Tibial artery (tissue), 4 donors: ENCODE measurements at regions not wholly inside any gene's neighbourhood (a gene's known extent, or its start where the extent isn't known, plus 50 kb on each side); places are given as distances from the start of the nearest gene placed in this dataset.

Source experiments
- DNase-seq, 2 donors: peaks; one replicate each; pipeline ENCODE4 v3.0.0-alpha.2; 2019
- H3K27ac ChIP-seq, 2 donors: fragments of 200-600 bp; sonication (generic) in 1 of 2; 1 replicate in 1 of 2; 2 replicates in 1 of 2; pipeline ENCODE4 v1.5.1; 2018 to 2019; ENCODE audit warnings: mild to moderate bottlenecking in 1 of 2
- H3K27me3 ChIP-seq, 2 donors: fragments of 200-600 bp; sonication (generic) in 1 of 2; one replicate each; pipeline versions ENCODE4 v1.5.1 to v1.6.0; 2016 to 2019
- H3K36me3 ChIP-seq, 3 donors: fragments of 200-600 bp; sonication (generic) in 2 of 3; one replicate each; pipeline ENCODE4 v1.5.1; 2016 to 2019; ENCODE audit warnings: mild to moderate bottlenecking in 2 of 3
- H3K4me1 ChIP-seq, 4 donors: fragments of 200-600 bp; sonication (generic) in 2 of 4; 1 replicate in 3 of 4; 2 replicates in 1 of 4; pipeline ENCODE4 v1.5.1; 2016 to 2019
- H3K4me3 ChIP-seq, 2 donors: fragments of 200-600 bp; sonication (generic) in 1 of 2; 1 replicate in 1 of 2; 2 replicates in 1 of 2; pipeline ENCODE4 v1.5.1; 2018 to 2019; ENCODE audit warnings: mild to moderate bottlenecking in 2 of 2
- H3K9me3 ChIP-seq, 3 donors: fragments of 200-600 bp; sonication (generic) in 1 of 3; one replicate each; pipeline ENCODE4 v1.5.1; 2016 to 2019
- intact Hi-C: fragments of 100-400 bp; cut with DNase I; formaldehyde crosslinking; loops from one replicate; pipeline ENCODE4 v1.15.0; 2023; ENCODE audit warnings: low total_unique reads
- TF ChIP-seq, protein P1 (sequence below), 2 experiments: fragments of 200-600 bp in 1 of 2; fragments of 450-650 bp in 1 of 2; IDR thresholded peaks; one replicate each; pipeline ENCODE4 v1.5.1; 2017 to 2019; ENCODE audit warnings: antibody characterized with exemption in 2 of 2, mild to moderate bottlenecking in 1 of 2, moderate library complexity in 1 of 2

DNA sequence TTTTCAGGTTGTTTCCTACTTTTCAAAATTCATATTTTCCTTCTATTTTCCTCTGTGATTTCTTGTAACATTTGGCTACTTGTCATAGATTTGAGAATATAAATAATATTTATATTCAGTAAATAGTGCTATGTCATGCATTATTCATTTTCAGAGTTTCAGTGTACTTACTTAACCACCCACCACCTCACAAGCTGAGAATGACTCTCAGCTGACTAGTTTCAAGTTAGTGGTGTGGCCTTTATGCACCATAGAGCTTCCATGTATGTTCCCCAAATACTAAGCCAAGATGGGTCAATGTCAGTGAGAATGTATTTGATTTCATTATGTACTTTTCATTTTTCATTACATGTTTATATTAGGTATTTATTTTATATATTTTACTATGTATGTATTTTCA, 56.9 kb upstream of the RGS1 start:
- H3K9me3 ChIP-seq: no peaks in the 10 kb centered on the region
- no peak for DNase-seq
- no peak overlapping the region for H3K4me3 ChIP-seq
- H3K36me3 ChIP-seq: no peaks in the 10 kb centered on the region
- H3K27ac ChIP-seq: no peak overlapping the region
- H3K27me3 ChIP-seq: no peaks in the 10 kb centered on the region
- intact Hi-C loops: no loop called here
- peaks cover 0 to 15% (median 9%) of the 10 kb centered on the region in 4 donors for H3K4me1 ChIP-seq
- TF ChIP-seq, protein P1, sequence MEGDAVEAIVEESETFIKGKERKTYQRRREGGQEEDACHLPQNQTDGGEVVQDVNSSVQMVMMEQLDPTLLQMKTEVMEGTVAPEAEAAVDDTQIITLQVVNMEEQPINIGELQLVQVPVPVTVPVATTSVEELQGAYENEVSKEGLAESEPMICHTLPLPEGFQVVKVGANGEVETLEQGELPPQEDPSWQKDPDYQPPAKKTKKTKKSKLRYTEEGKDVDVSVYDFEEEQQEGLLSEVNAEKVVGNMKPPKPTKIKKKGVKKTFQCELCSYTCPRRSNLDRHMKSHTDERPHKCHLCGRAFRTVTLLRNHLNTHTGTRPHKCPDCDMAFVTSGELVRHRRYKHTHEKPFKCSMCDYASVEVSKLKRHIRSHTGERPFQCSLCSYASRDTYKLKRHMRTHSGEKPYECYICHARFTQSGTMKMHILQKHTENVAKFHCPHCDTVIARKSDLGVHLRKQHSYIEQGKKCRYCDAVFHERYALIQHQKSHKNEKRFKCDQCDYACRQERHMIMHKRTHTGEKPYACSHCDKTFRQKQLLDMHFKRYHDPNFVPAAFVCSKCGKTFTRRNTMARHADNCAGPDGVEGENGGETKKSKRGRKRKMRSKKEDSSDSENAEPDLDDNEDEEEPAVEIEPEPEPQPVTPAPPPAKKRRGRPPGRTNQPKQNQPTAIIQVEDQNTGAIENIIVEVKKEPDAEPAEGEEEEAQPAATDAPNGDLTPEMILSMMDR (IDR thresholded peaks at IDR 0.05): no peak

DNA sequence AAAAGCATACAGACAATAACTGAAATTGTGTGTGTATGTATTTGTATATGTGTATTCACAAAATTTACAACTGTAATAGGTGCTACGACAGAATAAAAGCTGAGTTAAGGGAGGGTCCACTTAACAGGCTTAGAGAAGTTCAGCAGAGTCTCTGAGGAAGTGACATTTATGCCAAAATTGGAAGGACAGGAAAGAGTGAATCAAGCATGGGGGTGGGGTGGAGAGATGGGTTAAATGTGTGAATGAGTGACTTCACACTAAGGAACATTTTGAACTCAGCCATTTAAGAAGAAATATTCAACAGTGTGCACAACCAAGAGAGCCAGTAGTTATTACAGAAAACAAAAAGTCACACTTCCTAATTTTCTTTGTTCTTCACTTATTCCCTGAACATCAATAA, 53.8 kb upstream of the RGS1 start:
- peak in 1 of 2 donors; percentile 33 for DNase-seq
- Histone ChIP-seq H3K36me3 (no peaks in the 10 kb centered on the region), H3K27me3 (no peaks in the 10 kb centered on the region), H3K27ac (no peak overlapping the region), H3K9me3 (no peaks in the 10 kb centered on the region), H3K4me3 (no peak overlapping the region), H3K4me1 (peaks cover 0 to 37% (median 10%) of the 10 kb centered on the region in 4 donors)
- TF ChIP-seq, protein P1 (IDR thresholded peaks at IDR 0.05): no peak
- intact Hi-C loops: no loop called here

DNA sequence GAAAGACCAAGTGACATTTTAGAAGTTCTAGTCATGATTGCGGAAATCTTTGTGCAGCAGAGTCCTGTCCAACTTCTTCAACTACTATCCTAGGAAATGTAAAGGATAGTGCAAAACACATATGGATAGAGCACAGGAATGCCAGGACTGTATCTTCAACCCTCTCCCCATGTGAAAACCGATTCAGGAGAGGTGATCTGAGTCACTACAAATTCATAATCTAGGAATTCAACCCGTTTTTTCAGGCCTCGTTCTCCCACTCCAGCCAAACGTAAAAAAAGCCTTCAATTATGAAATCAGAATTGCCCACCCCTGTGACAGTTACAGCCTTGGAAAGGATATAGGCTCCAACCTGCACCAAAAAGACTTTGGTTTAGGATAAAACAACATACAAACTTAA, 52.9 kb upstream of the RGS1 start:
- TF ChIP-seq, protein P1 (IDR thresholded peaks at IDR 0.05): no peak
- no peak overlapping the region for H3K4me3 ChIP-seq
- H3K4me1 ChIP-seq: peaks cover 0 to 40% (median 10%) of the 10 kb centered on the region in 4 donors
- H3K27me3 ChIP-seq: no peaks in the 10 kb centered on the region
- H3K9me3 ChIP-seq: no peaks in the 10 kb centered on the region
- H3K36me3 ChIP-seq: no peaks in the 10 kb centered on the region
- peak overlapping the region; percentile 20 to 66 for H3K27ac ChIP-seq
- DNase-seq: no peak
- intact Hi-C loops: no loop called here

DNA sequence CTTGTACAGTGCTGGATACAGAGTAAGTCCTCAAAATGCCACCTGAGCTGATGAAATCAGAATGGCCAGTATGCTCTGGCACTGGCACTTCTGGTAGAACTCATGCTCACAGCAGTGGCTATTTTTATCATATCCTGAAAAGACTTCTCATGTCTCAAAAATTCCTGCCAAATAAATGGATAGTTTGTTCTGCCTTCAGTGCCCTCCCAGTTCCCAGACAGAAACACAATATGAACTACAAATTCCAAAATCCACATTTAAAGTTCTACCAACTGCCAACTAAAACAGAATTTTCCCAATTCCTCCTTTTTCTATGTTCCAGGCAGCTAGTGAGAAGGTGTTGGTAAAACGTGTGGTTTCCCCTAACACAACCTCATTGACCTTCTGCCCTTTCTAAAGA, 51.4 kb upstream of the RGS1 start:
- H3K4me1 ChIP-seq: peaks cover 0 to 45% (median 10%) of the 10 kb centered on the region in 4 donors
- peak overlapping the region; percentile 20 to 66 for H3K27ac ChIP-seq
- intact Hi-C loops: no loop called here
- no peak overlapping the region for H3K4me3 ChIP-seq
- no peak for DNase-seq
- TF ChIP-seq, protein P1 (IDR thresholded peaks at IDR 0.05): no peak
- no peaks in the 10 kb centered on the region for H3K27me3 ChIP-seq
- H3K36me3 ChIP-seq: no peaks in the 10 kb centered on the region
- H3K9me3 ChIP-seq: no peaks in the 10 kb centered on the region
